SIG-M5 treated with dmso at 0.1 percent for 504 hours (cell line): ENCODE measurements at regions not wholly inside any gene's neighbourhood (a gene's known extent, or its start where the extent isn't known, plus 50 kb on each side); places are given as distances from the start of the nearest gene placed in this dataset.
"Not testable (repeated sequence)": the region's sequence is repeated elsewhere in the genome, so short reads cannot be mapped to it uniquely, and the experiment has no call there.

ENCODE experiments used
- DNase-seq: peaks from one replicate; lab custom pipeline; 2025; ENCODE audit not compliant: unreplicated experiment; lab: John Stamatoyannopoulos, UW

GRCh38 chr3:135629701-135630408, 335.7 kb upstream of the PPP2R3A start:
- DNase-seq: no peak

GRCh38 chr3:135632556-135633065, 332.9 kb upstream of the PPP2R3A start:
- DNase-seq: no peak

GRCh38 chr3:135633078-135633477, 332.4 kb upstream of the PPP2R3A start:
- DNase-seq: no peak

GRCh38 chr3:135636596-135636995, 328.9 kb upstream of the PPP2R3A start:
- no peak for DNase-seq

GRCh38 chr3:135637013-135637412, 328.5 kb upstream of the PPP2R3A start:
- DNase-seq: no peak

- DNase-seq: no peak
Measured at GRCh38 chr3:135641761-135642160, 323.8 kb upstream of the PPP2R3A start.

GRCh38 chr3:135645541-135645940, 320.0 kb upstream of the PPP2R3A start:
- DNase-seq: no peak

- no peak for DNase-seq
Measured at GRCh38 chr3:135646873-135647272, 318.7 kb upstream of the PPP2R3A start.

GRCh38 chr3:135649361-135649760, 316.2 kb upstream of the PPP2R3A start:
- DNase-seq: no peak

GRCh38 chr3:135650309-135650708, 315.2 kb upstream of the PPP2R3A start:
- DNase-seq: no peak

GRCh38 chr3:135652388-135652787, 313.1 kb upstream of the PPP2R3A start:
- DNase-seq: no peak

GRCh38 chr3:135655328-135655727, 310.2 kb upstream of the PPP2R3A start:
- DNase-seq: no peak

- DNase-seq: not testable (repeated sequence)
Measured at GRCh38 chr3:135658451-135658850, 307.1 kb upstream of the PPP2R3A start.

- no peak for DNase-seq
Measured at GRCh38 chr3:135667061-135667460, 298.5 kb upstream of the PPP2R3A start.

- DNase-seq: no peak
Measured at GRCh38 chr3:135674508-135674907, 291.0 kb upstream of the PPP2R3A start.

GRCh38 chr3:135678386-135678785, 287.1 kb upstream of the PPP2R3A start:
- DNase-seq: no peak

- DNase-seq: no peak
Measured at GRCh38 chr3:135688003-135688402, 277.5 kb upstream of the PPP2R3A start.

GRCh38 chr3:135690664-135691063, 274.9 kb upstream of the PPP2R3A start:
- no peak for DNase-seq

- no peak for DNase-seq
Measured at GRCh38 chr3:135691240-135691639, 274.3 kb upstream of the PPP2R3A start.

GRCh38 chr3:135694142-135694541, 271.4 kb upstream of the PPP2R3A start:
- DNase-seq: no peak

- DNase-seq: no peak
Measured at GRCh38 chr3:135699741-135700140, 265.8 kb upstream of the PPP2R3A start.

GRCh38 chr3:135706758-135707375, 258.7 kb upstream of the PPP2R3A start:
- DNase-seq: no peak

GRCh38 chr3:135719449-135719848, 246.1 kb upstream of the PPP2R3A start:
- DNase-seq: no peak
